GM23338 (cell line): ENCODE measurements at regions not wholly inside any gene's neighbourhood (a gene's known extent, or its start where the extent isn't known, plus 50 kb on each side); places are given as distances from the start of the nearest gene placed in this dataset.

Source experiments
- ATAC-seq: fragments of 200-7000 bp; cut with Tn5 transposase; 3 replicates; pipeline ENCODE4 v1.9.1; 2020
- DNase-seq: peaks from one replicate; pipeline ENCODE4 v3.0.0-alpha.2; 2015; ENCODE audit warnings: low spot score
- H2AFZ ChIP-seq: fragments of 200-600 bp; sonication (generic); 2 replicates; pipeline ENCODE4 v1.8.0; 2016; ENCODE audit warnings: antibody characterized with exemption, mild to moderate bottlenecking, moderate library complexity
- H3F3A ChIP-seq: fragments of 200-600 bp; sonication (generic); replicated peaks from 2 replicates; pipeline ENCODE4 v1.8.0; 2017; ENCODE audit warnings: antibody characterized with exemption, mixed run types, low read depth
- H3K27ac ChIP-seq: fragments of 200-600 bp; sonication (generic); 2 replicates; pipeline ENCODE4 v1.6.1; 2016; ENCODE audit warnings: low read depth
- H3K27me3 ChIP-seq: fragments of 200-600 bp; sonication (generic); 2 replicates; pipeline ENCODE4 v1.8.0; 2016; ENCODE audit warnings: mild to moderate bottlenecking, mixed run types, moderate library complexity; ENCODE audit not compliant: insufficient read depth
- H3K36me3 ChIP-seq: fragments of 200-600 bp; sonication (generic); 2 replicates; pipeline ENCODE4 v1.8.0; 2016; ENCODE audit warnings: mild to moderate bottlenecking; ENCODE audit not compliant: insufficient read depth
- H3K4me1 ChIP-seq: fragments of 200-600 bp; sonication (generic); 2 replicates; pipeline ENCODE4 v1.8.0; 2016; ENCODE audit warnings: mild to moderate bottlenecking, moderate library complexity; ENCODE audit not compliant: insufficient read depth
- H3K4me2 ChIP-seq: fragments of 200-600 bp; sonication (generic); 2 replicates; pipeline ENCODE4 v1.7.1; 2017; ENCODE audit warnings: mixed run types
- H3K4me3 ChIP-seq: fragments of 200-600 bp; sonication (generic); 2 replicates; pipeline ENCODE4 v1.6.1; 2016; ENCODE audit warnings: mixed run types
- H3K79me2 ChIP-seq: fragments of 200-600 bp; sonication (generic); replicated peaks from 2 replicates; pipeline ENCODE4 v1.8.0; 2017; ENCODE audit warnings: mild to moderate bottlenecking; ENCODE audit not compliant: insufficient read depth
- H3K9me2 ChIP-seq: fragments of 200-600 bp; sonication (generic); 2 replicates; pipeline ENCODE4 v1.8.0; 2017; ENCODE audit not compliant: insufficient read depth
- H4K20me1 ChIP-seq: fragments of 200-600 bp; sonication (generic); replicated peaks from 2 replicates; pipeline ENCODE4 v1.8.0; 2017; ENCODE audit warnings: mild to moderate bottlenecking; ENCODE audit not compliant: insufficient read depth
- H3K27ac Mint-ChIP-seq: 2 replicates; pipeline ENCODE4 v1.8.0; 2020; ENCODE audit warnings: inconsistent platforms, mild to moderate bottlenecking, moderate library complexity, mixed read lengths
- H3K27me3 Mint-ChIP-seq: 3 replicates; pipeline ENCODE4 v1.8.0; 2022; ENCODE audit warnings: low read depth, mild to moderate bottlenecking, moderate library complexity, mixed read lengths, inconsistent platforms; ENCODE audit not compliant: insufficient read depth, poor library complexity
- H3K36me3 Mint-ChIP-seq: 3 replicates; pipeline ENCODE4 v1.8.0; 2021; ENCODE audit warnings: low read depth, mild to moderate bottlenecking, inconsistent platforms, moderate library complexity, mixed read lengths
- H3K4me1 Mint-ChIP-seq: 3 replicates; pipeline ENCODE4 v1.8.0; 2020; ENCODE audit warnings: mild to moderate bottlenecking, inconsistent platforms, mixed read lengths
- H3K4me3 Mint-ChIP-seq: 3 replicates; pipeline ENCODE4 v1.8.0; 2021; ENCODE audit warnings: moderate library complexity, mild to moderate bottlenecking, inconsistent platforms, mixed read lengths
- H3K9me3 Mint-ChIP-seq: 3 replicates; pipeline ENCODE4 v1.8.0; 2020; ENCODE audit warnings: moderate library complexity, mild to moderate bottlenecking, inconsistent platforms, mixed read lengths
- CREB1 ChIP-seq: fragments of 250-450 bp; sonication (Bioruptor Pico); IDR thresholded peaks from 2 replicates; pipeline ENCODE4 v1.5.0; 2020; ENCODE audit warnings: low read depth, mild to moderate bottlenecking, moderate library complexity
- CTCF ChIP-seq, 2 experiments: fragments of 200-600 bp in 1 of 2; sonication (generic) in 1 of 2; conservative IDR thresholded peaks; 2 replicates each; pipeline versions ENCODE4 v1.5.1 to v1.6.1; 2016 to 2017; ENCODE audit warnings: antibody characterized with exemption in 2 of 2, low read depth in 2 of 2, mild to moderate bottlenecking in 2 of 2, moderate library complexity in 1 of 2
- ETS1 ChIP-seq: IDR thresholded peaks from 2 replicates; pipeline ENCODE4 v1.6.1; 2016; ENCODE audit warnings: antibody characterized with exemption
- EZH2 ChIP-seq: fragments of 200-600 bp; sonication (generic); IDR thresholded peaks from one replicate; pipeline ENCODE4 v1.8.0; 2017; ENCODE audit warnings: antibody characterized with exemption, mild to moderate bottlenecking, low read depth; ENCODE audit not compliant: unreplicated experiment
- EZH2phosphoT487 ChIP-seq: fragments of 200-600 bp; sonication (generic); IDR thresholded peaks from one replicate; pipeline ENCODE4 v1.8.1; 2018; ENCODE audit warnings: antibody characterized with exemption; ENCODE audit not compliant: unreplicated experiment
- JUNB ChIP-seq: IDR thresholded peaks from one replicate; pipeline ENCODE4 v1.6.1; 2016; ENCODE audit warnings: antibody characterized with exemption; ENCODE audit not compliant: unreplicated experiment
- NANOG ChIP-seq: IDR thresholded peaks from 2 replicates; pipeline ENCODE4 v1.6.1; 2016; ENCODE audit warnings: antibody characterized with exemption, borderline replicate concordance
- POLR2AphosphoS5 ChIP-seq: IDR thresholded peaks from 2 replicates; pipeline ENCODE4 v1.6.1; 2016; ENCODE audit warnings: antibody characterized with exemption, low read depth
- REST ChIP-seq: IDR thresholded peaks from one replicate; pipeline ENCODE4 v1.6.1; 2018; ENCODE audit warnings: antibody characterized with exemption; ENCODE audit not compliant: unreplicated experiment
- STAT1 ChIP-seq: IDR thresholded peaks from one replicate; pipeline ENCODE4 v1.6.1; 2016; ENCODE audit warnings: antibody characterized with exemption; ENCODE audit not compliant: unreplicated experiment
- ZNF114 ChIP-seq: fragments of 250-450 bp; sonication (Bioruptor Pico); IDR thresholded peaks from 2 replicates; pipeline ENCODE4 v1.5.0; 2020; ENCODE audit warnings: mild to moderate bottlenecking, moderate library complexity
- ZNF331 ChIP-seq: fragments of 250-450 bp; sonication (Bioruptor Pico); IDR thresholded peaks from 2 replicates; pipeline ENCODE4 v1.5.0; 2020; ENCODE audit warnings: low read depth, mild to moderate bottlenecking, moderate library complexity
- ZNF462 ChIP-seq: fragments of 250-450 bp; sonication (Bioruptor Pico); IDR thresholded peaks from 2 replicates; pipeline ENCODE4 v1.5.0; 2020; ENCODE audit warnings: mild to moderate bottlenecking, moderate library complexity

GRCh38 chr11:129749141-129749540, 66.5 kb upstream of the TMEM45B start:
- H3K9me3 Mint-ChIP-seq = peaks cover 11% of the 10 kb centered on the region
- DNase-seq (no peak), ATAC-seq (no peak)
- no peaks in the 10 kb centered on the region for H3K9me2 ChIP-seq
- no peaks in the 10 kb centered on the region for H3K36me3 ChIP-seq
- H3K79me2 ChIP-seq = no peaks in the 10 kb centered on the region
- no peak overlapping the region for H3K27ac ChIP-seq
- no peak overlapping the region for H3K4me3 Mint-ChIP-seq
- H2AFZ ChIP-seq = no peak overlapping the region
- no peak overlapping the region for H3K4me3 ChIP-seq
- H3K27ac Mint-ChIP-seq = no peak overlapping the region
- no peaks in the 10 kb centered on the region for H4K20me1 ChIP-seq
- peaks cover 13% of the 10 kb centered on the region for H3K27me3 ChIP-seq
- no peak for TF ChIP-seq REST
- TF ChIP-seq ETS1 = no peak
- no peak for TF ChIP-seq ZNF462 (CRISPR knock-in tag)
- no peak for TF ChIP-seq EZH2
- TF ChIP-seq POLR2AphosphoS5 = no peak
- no peak for TF ChIP-seq CREB1 (CRISPR knock-in tag)
- TF ChIP-seq ZNF114 (CRISPR knock-in tag) = no peak
- no peak for TF ChIP-seq STAT1
- TF ChIP-seq JUNB = no peak
- no peak for TF ChIP-seq CTCF (conservative IDR thresholded peaks at IDR 0.05; ENCODE audit: low read depth in 2 of 2)
- TF ChIP-seq EZH2phosphoT487 = no peak
- TF ChIP-seq ZNF331 (CRISPR knock-in tag) = no peak
- TF ChIP-seq NANOG = no peak
- H3K4me1 ChIP-seq = no peaks in the 10 kb centered on the region
- H3F3A ChIP-seq = no peaks in the 10 kb centered on the region
- peaks cover 3% of the 10 kb centered on the region; the same call in 1 of the 3 replicates for H3K36me3 Mint-ChIP-seq
- H3K4me1 Mint-ChIP-seq = peaks cover 2% of the 10 kb centered on the region; the same call in 1 of the 3 replicates
- peaks cover 4% of the 10 kb centered on the region for H3K27me3 Mint-ChIP-seq
- H3K4me2 ChIP-seq = no peak overlapping the region
